ENCODE measurements at regions not wholly inside any gene's neighbourhood (a gene's known extent, or its start where the extent isn't known, plus 50 kb on each side); places are given as distances from the start of the nearest gene placed in this dataset.

GRCh38 chr13:105817498-105817897 lies 718.0 kb downstream of the EFNB2 start:
- DNase-seq, result no peak

GRCh38 chr13:105816994-105817393 lies 718.5 kb downstream of the EFNB2 start:
- DNase-seq, result no peak

GRCh38 chr13:105814902-105815250 lies 720.6 kb downstream of the EFNB2 start:
- DNase-seq, result no peak

GRCh38 chr13:105814219-105814901 lies 721.1 kb downstream of the EFNB2 start:
- no peak for DNase-seq

- no peak for DNase-seq
Measured at GRCh38 chr13:105806628-105806920, 728.9 kb downstream of the EFNB2 start.

- DNase-seq, result no peak
Measured at GRCh38 chr13:105805892-105806627, 729.4 kb downstream of the EFNB2 start.

GRCh38 chr13:105804561-105805190 lies 730.8 kb downstream of the EFNB2 start:
- no peak for DNase-seq

- DNase-seq, result no peak
Measured at GRCh38 chr13:105799155-105799554, 736.3 kb downstream of the EFNB2 start.

- no peak for DNase-seq
Measured at GRCh38 chr13:105798541-105798940, 736.9 kb downstream of the EFNB2 start.

GRCh38 chr13:105796081-105796480 lies 739.4 kb downstream of the EFNB2 start:
- DNase-seq, result no peak

GRCh38 chr13:105790923-105791322 lies 744.5 kb downstream of the EFNB2 start:
- no peak for DNase-seq

- no peak for DNase-seq
Measured at GRCh38 chr13:105788530-105788929, 746.9 kb downstream of the EFNB2 start.

GRCh38 chr13:105787632-105788031 lies 747.8 kb downstream of the EFNB2 start:
- DNase-seq, result no peak

GRCh38 chr13:105785436-105785835 lies 750.0 kb downstream of the EFNB2 start:
- DNase-seq, result no peak

GRCh38 chr13:105783261-105783660 lies 752.2 kb downstream of the EFNB2 start:
- DNase-seq, result no peak

- DNase-seq, result no peak
Measured at GRCh38 chr13:105778196-105778595, 757.3 kb downstream of the EFNB2 start.

GRCh38 chr13:105774739-105775460 lies 760.6 kb downstream of the EFNB2 start:
- no peak for DNase-seq

- no peak for DNase-seq
Measured at GRCh38 chr13:105773863-105774538, 761.5 kb downstream of the EFNB2 start.

- no peak for DNase-seq
Measured at GRCh38 chr13:105773241-105773640, 762.2 kb downstream of the EFNB2 start.

GRCh38 chr13:105764486-105764885 lies 771.0 kb downstream of the EFNB2 start:
- DNase-seq, result no peak

- no peak for DNase-seq
Measured at GRCh38 chr13:105763851-105764250, 771.6 kb downstream of the EFNB2 start.

- no peak for DNase-seq
Measured at GRCh38 chr13:105762096-105762495, 773.4 kb downstream of the EFNB2 start.

Data from NCI-H2029 (cell line).